AG09319 (cell line): ENCODE measurements at regions not wholly inside any gene's neighbourhood (a gene's known extent, or its start where the extent isn't known, plus 50 kb on each side); places are given as distances from the start of the nearest gene placed in this dataset.
A peak's percentile ranks its signal among the peaks of the same experiment; 100 is the strongest.

Experiments used
- DNase-seq: peaks from one replicate; pipeline ENCODE4 v3.0.0-alpha.2; 2010; ENCODE audit warnings: low read depth; ENCODE audit errors: extremely low read depth
- TF ChIP-seq, protein P1 (sequence below): IDR thresholded peaks from 2 replicates; pipeline ENCODE4 v1.5.1; 2011; ENCODE audit warnings: low read depth, mild to moderate bottlenecking, inconsistent platforms, low read length, moderate library complexity

DNA sequence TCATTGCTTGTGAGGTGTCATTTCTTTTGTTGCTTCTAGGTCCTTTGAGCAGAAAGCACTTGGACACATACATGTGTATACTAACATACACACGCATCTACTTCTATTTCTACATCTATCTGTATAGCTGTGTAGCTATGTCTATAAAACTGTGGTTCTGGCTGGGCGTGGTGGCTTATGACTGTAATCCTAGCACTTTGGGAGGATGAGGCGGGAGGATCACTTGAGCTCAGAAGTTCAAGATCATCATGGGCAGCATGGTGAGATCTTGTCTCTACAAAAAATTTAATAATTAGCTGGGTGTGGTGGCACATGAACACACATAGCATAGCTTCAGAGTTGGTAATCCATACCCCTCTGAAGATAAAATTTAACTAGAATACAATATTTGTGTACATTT is 65.0 kb upstream of the MAGI1 start:
- TF ChIP-seq, protein P1, sequence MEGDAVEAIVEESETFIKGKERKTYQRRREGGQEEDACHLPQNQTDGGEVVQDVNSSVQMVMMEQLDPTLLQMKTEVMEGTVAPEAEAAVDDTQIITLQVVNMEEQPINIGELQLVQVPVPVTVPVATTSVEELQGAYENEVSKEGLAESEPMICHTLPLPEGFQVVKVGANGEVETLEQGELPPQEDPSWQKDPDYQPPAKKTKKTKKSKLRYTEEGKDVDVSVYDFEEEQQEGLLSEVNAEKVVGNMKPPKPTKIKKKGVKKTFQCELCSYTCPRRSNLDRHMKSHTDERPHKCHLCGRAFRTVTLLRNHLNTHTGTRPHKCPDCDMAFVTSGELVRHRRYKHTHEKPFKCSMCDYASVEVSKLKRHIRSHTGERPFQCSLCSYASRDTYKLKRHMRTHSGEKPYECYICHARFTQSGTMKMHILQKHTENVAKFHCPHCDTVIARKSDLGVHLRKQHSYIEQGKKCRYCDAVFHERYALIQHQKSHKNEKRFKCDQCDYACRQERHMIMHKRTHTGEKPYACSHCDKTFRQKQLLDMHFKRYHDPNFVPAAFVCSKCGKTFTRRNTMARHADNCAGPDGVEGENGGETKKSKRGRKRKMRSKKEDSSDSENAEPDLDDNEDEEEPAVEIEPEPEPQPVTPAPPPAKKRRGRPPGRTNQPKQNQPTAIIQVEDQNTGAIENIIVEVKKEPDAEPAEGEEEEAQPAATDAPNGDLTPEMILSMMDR = no peak

DNA sequence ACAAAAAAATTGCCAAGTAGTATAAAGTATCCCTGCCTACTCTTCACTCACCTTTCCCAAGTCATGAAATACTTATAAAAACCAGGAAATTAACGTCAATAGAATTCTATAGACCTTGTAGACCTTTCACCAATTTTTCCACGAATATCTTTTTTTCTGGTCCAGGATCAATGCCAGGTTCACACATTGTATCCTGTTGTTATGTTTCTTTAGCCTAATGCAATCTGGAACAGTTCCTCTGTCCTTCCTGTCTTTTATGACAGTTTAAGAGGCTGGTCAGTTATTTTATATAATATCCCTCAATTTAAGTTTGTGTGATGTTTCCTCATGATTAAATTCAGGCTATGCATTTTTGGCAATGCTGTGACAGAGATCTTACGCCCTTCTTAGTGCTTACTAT is 63.2 kb upstream of the MAGI1 start:
- TF ChIP-seq, protein P1 = no peak
- no peak for DNase-seq

More for the DNA sequence above, 65.0 kb upstream of the MAGI1 start:
- DNase-seq = no peak

DNA sequence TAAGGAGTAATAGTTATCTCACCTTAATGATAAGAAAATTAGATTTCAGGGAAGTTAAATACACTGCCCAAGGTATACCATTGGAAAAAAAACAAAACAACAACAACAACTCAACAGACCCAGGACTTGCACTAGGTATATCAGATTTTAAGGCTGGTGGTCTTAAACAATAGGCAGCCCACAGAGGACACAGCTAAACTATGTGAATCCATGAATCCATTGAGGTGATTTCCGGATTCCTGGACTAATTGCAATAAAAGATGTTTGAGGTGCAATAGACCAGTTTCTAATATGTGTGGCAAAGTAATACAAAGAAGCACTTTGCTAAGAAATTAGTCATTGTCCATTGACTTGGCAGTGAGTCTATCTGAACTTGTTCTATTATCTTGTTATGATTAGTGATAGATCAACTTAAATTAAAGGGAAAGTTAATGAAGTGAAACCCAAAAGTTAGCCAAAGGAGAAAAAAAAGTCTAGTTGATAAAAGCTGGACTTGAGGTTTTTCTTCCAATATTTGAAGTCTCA is 60.9 kb upstream of the MAGI1 start:
- no peak for DNase-seq
- TF ChIP-seq, protein P1 = no peak

DNA sequence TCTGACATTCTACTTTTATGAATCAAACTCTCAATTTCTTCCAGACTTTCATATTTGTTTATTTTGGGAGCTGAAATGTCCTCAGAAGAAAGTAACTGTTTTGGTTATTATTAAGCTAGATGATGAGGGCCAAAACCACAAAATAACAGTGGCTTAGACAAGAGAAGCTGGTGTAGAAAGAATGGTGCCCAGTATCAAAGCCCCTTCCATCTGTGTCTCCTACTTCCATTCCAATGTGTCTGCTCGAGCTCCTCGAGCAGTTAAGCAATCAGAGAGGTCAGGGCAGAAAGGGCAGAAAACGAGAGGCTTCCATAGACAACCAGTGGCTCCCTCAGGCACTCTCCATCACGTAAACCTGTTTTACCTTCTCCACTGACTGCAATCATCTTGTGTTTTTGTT is 59.7 kb upstream of the MAGI1 start:
- DNase-seq = peak; percentile 78
- TF ChIP-seq, protein P1 = no peak

DNA sequence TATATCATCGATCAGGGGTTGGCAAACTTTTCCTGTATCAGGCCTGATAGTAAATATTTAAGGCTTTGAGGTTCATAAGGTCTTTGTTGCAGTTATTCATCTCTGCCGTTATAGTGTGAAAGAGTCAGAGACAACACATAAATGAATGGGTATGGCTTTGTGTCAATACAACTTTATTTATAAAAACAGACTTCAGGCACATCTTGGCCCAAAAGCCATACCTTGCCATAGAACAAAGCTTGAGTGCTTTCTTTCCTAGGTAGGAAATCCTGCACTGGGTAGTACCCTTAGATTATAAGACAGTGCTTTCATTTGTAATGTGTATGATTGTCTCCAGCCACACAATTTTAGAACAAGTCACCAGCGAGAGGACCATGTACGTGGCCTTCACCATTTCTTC is 58.9 kb upstream of the MAGI1 start:
- TF ChIP-seq, protein P1 = no peak
- no peak for DNase-seq

DNA sequence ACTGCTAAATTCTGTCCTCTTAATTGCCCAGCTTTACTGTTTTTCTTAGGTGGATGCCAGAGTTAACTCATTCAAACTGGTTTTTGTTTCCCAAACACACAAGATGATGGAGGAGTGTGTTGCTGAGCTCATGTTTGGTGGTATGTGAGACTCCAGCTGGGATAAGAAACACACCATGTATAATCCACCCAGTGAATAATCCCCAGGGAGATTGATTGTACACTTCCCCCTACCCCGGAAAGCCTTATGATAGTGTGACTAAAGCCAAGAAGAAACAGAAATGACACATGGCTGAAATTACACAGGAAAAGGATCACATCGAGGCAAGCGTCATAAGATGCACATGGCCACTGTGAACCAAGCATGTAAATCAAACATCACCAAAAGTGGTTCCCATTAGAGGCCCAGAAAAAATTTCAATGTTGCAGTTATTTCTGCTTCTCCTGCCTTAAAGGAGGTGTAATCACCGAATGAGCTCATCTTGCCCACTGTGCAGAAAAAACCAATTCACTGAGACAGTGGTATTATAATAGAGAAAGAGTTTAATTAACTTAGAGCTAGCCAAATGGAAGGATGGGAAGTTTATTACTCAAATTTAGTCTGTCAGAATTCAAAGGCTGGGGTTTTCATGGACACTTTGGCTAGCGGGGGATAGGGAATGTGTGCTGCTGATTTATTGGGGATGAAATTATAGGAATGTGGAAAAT is 56.7 kb upstream of the MAGI1 start:
- TF ChIP-seq, protein P1 = no peak
- no peak for DNase-seq

DNA sequence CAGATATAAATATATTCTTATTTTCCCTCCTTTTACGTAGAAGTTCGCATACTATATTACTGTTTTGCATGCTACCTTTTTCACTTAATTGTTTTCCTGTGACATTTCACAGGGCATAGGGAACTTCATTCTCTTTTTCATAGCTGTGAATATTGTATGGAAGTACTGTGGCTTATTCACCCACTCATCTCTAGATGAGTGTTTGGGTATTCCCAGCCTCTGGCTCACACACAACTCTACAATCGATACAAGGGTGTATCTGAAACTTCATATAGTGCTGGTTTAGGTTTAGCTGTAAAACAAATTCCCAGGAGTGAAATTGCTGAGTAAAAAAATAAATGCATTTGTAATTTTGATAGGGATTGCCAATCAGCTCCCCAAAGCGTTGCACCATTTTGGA is 55.3 kb upstream of the MAGI1 start:
- no peak for DNase-seq
- TF ChIP-seq, protein P1 = no peak
